Esophagus muscularis mucosa (tissue), 4 donors: ENCODE measurements at regions not wholly inside any gene's neighbourhood (a gene's known extent, or its start where the extent isn't known, plus 50 kb on each side); places are given as distances from the start of the nearest gene placed in this dataset.

Source experiments
- DNase-seq: peaks from one replicate; pipeline ENCODE4 v3.0.0-alpha.2; 2017; ENCODE audit errors: extremely low spot score
- H3K27ac ChIP-seq, 4 donors: fragments of 200-600 bp; sonication (generic); replicated peaks in 1 of 4; 1 replicate in 3 of 4; 2 replicates in 1 of 4; pipeline ENCODE4 v1.5.1; 2016 to 2019; ENCODE audit warnings: mild to moderate bottlenecking in 1 of 4
- H3K27me3 ChIP-seq, 4 donors: fragments of 200-600 bp; sonication (generic); one replicate each; pipeline versions ENCODE4 v1.5.1 to v1.6.0; 2016 to 2019
- H3K36me3 ChIP-seq, 4 donors: fragments of 200-600 bp; sonication (generic); one replicate each; pipeline ENCODE4 v1.5.1; 2016 to 2019
- H3K4me1 ChIP-seq, 4 donors: fragments of 200-600 bp; sonication (generic); one replicate each; pipeline ENCODE4 v1.5.1; 2016 to 2019
- H3K4me3 ChIP-seq, 4 donors: fragments of 200-600 bp; sonication (generic); 1 replicate in 2 of 4; 2 replicates in 2 of 4; pipeline ENCODE4 v1.5.1; 2016 to 2019; ENCODE audit warnings: mild to moderate bottlenecking in 4 of 4, moderate library complexity in 1 of 4
- H3K9me3 ChIP-seq, 4 donors: fragments of 200-600 bp; sonication (generic); 1 replicate in 3 of 4; 2 replicates in 1 of 4; pipeline ENCODE4 v1.5.1; 2016 to 2019
- CTCF ChIP-seq, 3 experiments: fragments of 200-600 bp in 2 of 3; fragments of 450-650 bp in 1 of 3; sonication (generic) in 2 of 3; IDR thresholded peaks; one replicate each; pipeline ENCODE4 v1.5.1; 2017 to 2019; ENCODE audit warnings: antibody characterized with exemption in 3 of 3, mild to moderate bottlenecking in 2 of 3, moderate library complexity in 1 of 3
- EP300 ChIP-seq: sonication (generic); formaldehyde crosslinking; IDR thresholded peaks from one replicate; pipeline ENCODE4 v1.6.1; 2017; ENCODE audit warnings: antibody characterized with exemption
- POLR2A ChIP-seq: fragments of 450-650 bp; IDR thresholded peaks from one replicate; pipeline ENCODE4 v1.6.1; 2017; ENCODE audit warnings: antibody characterized with exemption, moderate library complexity, mild to moderate bottlenecking, low read depth
- POLR2AphosphoS5 ChIP-seq, 2 donors: sonication (generic); formaldehyde crosslinking; IDR thresholded peaks; one replicate each; pipeline ENCODE4 v1.6.1; 2017; ENCODE audit warnings: antibody characterized with exemption in 2 of 2
- WGBS: methylation state at CpG from one replicate; pipeline ENCODE4 v1.1.5; 2018; 5-methylcytosine and 5-hydroxymethylcytosine counted together
- intact Hi-C: fragments of 100-400 bp; cut with DNase I; formaldehyde crosslinking; loops from one replicate; pipeline ENCODE4 v1.15.1; 2023

GRCh38 chr13:37460166-37460565, 138.4 kb downstream of the POSTN start:
- H3K4me3 ChIP-seq: no peak overlapping the region
- H3K27ac ChIP-seq: no peak overlapping the region
- H3K36me3 ChIP-seq: no peaks in the 10 kb centered on the region
- H3K4me1 ChIP-seq: no peaks in the 10 kb centered on the region
- no peak for TF ChIP-seq EP300
- TF ChIP-seq POLR2AphosphoS5 (IDR thresholded peaks at IDR 0.05): no peak
- TF ChIP-seq POLR2A: no peak
- no peak for TF ChIP-seq CTCF (IDR thresholded peaks at IDR 0.05)
- no peaks in the 10 kb centered on the region for H3K27me3 ChIP-seq
- no peak for DNase-seq
- H3K9me3 ChIP-seq: no peaks in the 10 kb centered on the region
- intact Hi-C loops: no loop called here

- no peaks in the 10 kb centered on the region for H3K36me3 ChIP-seq
- no peaks in the 10 kb centered on the region for H3K4me1 ChIP-seq
- H3K9me3 ChIP-seq: no peaks in the 10 kb centered on the region
- H3K4me3 ChIP-seq: no peak overlapping the region
- WGBS: 79% methylated on average over 4 of the region's 4 CpGs
- no peak for TF ChIP-seq POLR2AphosphoS5 (IDR thresholded peaks at IDR 0.05)
- TF ChIP-seq EP300: no peak
- DNase-seq: no peak
- no peaks in the 10 kb centered on the region for H3K27me3 ChIP-seq
- intact Hi-C loops: no loop called here
- H3K27ac ChIP-seq: no peak overlapping the region
Observed at GRCh38 chr13:37457612-37458011, 141.0 kb downstream of the POSTN start.

- no peak overlapping the region for H3K27ac ChIP-seq
- no peak overlapping the region for H3K4me3 ChIP-seq
- intact Hi-C loops: no loop called here
- H3K27me3 ChIP-seq: no peaks in the 10 kb centered on the region
- no peaks in the 10 kb centered on the region for H3K9me3 ChIP-seq
- H3K36me3 ChIP-seq: no peaks in the 10 kb centered on the region
- TF ChIP-seq CTCF (IDR thresholded peaks at IDR 0.05) (no peak), POLR2AphosphoS5 (IDR thresholded peaks at IDR 0.05) (no peak), POLR2A (no peak), EP300 (no peak)
- no peaks in the 10 kb centered on the region for H3K4me1 ChIP-seq
- no peak for DNase-seq
- 68% methylated on average over 4 of the region's 4 CpGs for WGBS
Observed at GRCh38 chr13:37456506-37456905, 142.1 kb downstream of the POSTN start.

- intact Hi-C loops: no loop called here
- H3K4me3 ChIP-seq: no peak overlapping the region
- DNase-seq: no peak
- no peaks in the 10 kb centered on the region for H3K27me3 ChIP-seq
- no peak overlapping the region for H3K27ac ChIP-seq
- 65% methylated on average over 1 of the region's 1 CpG for WGBS
- H3K4me1 ChIP-seq: no peaks in the 10 kb centered on the region
- TF ChIP-seq POLR2AphosphoS5 (IDR thresholded peaks at IDR 0.05) (no peak), POLR2A (no peak), CTCF (IDR thresholded peaks at IDR 0.05) (no peak), EP300 (no peak)
- H3K9me3 ChIP-seq: no peaks in the 10 kb centered on the region
- no peaks in the 10 kb centered on the region for H3K36me3 ChIP-seq
Observed at GRCh38 chr13:37456041-37456440, 142.5 kb downstream of the POSTN start.

DNA sequence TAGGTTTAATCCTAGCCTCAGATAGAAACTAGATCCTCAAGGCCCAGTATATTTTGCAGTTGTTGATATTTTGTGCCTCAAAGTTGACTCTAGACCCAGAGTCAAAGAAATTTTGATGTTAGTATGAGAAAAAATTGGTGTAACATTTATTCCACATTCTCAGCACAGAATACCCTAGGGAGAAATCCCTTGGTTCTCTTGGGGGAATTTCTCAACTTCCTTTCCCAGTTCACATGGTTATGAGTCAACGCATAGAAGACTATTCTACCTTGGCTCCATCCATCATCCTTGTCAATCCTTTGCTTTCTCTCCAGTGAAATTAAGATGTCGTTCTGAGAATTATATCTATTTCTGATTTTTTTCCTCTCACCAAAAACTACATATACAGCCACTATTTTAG, 145.3 kb downstream of the POSTN start:
- H3K36me3 ChIP-seq: no peaks in the 10 kb centered on the region
- H3K27me3 ChIP-seq: no peaks in the 10 kb centered on the region
- DNase-seq: no peak
- H3K9me3 ChIP-seq: no peaks in the 10 kb centered on the region
- no peak overlapping the region for H3K27ac ChIP-seq
- 85% methylated on average over 2 of the region's 2 CpGs for whole genome bisulfite sequencing
- TF ChIP-seq EP300: no peak
- TF ChIP-seq POLR2AphosphoS5 (IDR thresholded peaks at IDR 0.05): no peak
- no peak for TF ChIP-seq POLR2A
- TF ChIP-seq CTCF (IDR thresholded peaks at IDR 0.05): no peak
- no peaks in the 10 kb centered on the region for H3K4me1 ChIP-seq
- intact Hi-C loops: no loop called here
- H3K4me3 ChIP-seq: no peak overlapping the region
